Stomach (tissue), 4 donors: ENCODE measurements at regions not wholly inside any gene's neighbourhood (a gene's known extent, or its start where the extent isn't known, plus 50 kb on each side); places are given as distances from the start of the nearest gene placed in this dataset.

Experiments used
- CTCF ChIP-seq, 7 experiments: fragments of 450-650 bp in 4 of 7; fragments of 200-600 bp in 3 of 7; sonication (generic) in 3 of 7; IDR thresholded peaks; one replicate each; pipeline ENCODE4 v1.5.1; 2016 to 2019; ENCODE audit warnings: antibody characterized with exemption in 7 of 7, control low read depth in 2 of 7, mild to moderate bottlenecking in 1 of 7
- EP300 ChIP-seq: sonication (generic); formaldehyde crosslinking; IDR thresholded peaks from one replicate; pipeline ENCODE4 v1.6.1; 2017; ENCODE audit warnings: antibody characterized with exemption
- POLR2A ChIP-seq, 4 donors: fragments of 450-650 bp; IDR thresholded peaks; one replicate each; pipeline ENCODE4 v1.6.1; 2016; ENCODE audit warnings: antibody characterized with exemption in 4 of 4, control low read depth in 2 of 4, mild to moderate bottlenecking in 1 of 4, moderate library complexity in 1 of 4
- POLR2AphosphoS5 ChIP-seq, 3 donors: sonication (generic); formaldehyde crosslinking; IDR thresholded peaks; one replicate each; pipeline ENCODE4 v1.6.1; 2016; ENCODE audit warnings: antibody characterized with exemption in 3 of 3

- TF ChIP-seq POLR2AphosphoS5 (IDR thresholded peaks at IDR 0.05) (no peak), CTCF (IDR thresholded peaks at IDR 0.05) (no peak), POLR2A (IDR thresholded peaks at IDR 0.05) (no peak), EP300 (no peak)
Observed at GRCh38 chr12:47407463-47408129, 298.2 kb downstream of the RPAP3 start.
